ENCODE measurements at regions not wholly inside any gene's neighbourhood (a gene's known extent, or its start where the extent isn't known, plus 50 kb on each side); places are given as distances from the start of the nearest gene placed in this dataset.

DNA sequence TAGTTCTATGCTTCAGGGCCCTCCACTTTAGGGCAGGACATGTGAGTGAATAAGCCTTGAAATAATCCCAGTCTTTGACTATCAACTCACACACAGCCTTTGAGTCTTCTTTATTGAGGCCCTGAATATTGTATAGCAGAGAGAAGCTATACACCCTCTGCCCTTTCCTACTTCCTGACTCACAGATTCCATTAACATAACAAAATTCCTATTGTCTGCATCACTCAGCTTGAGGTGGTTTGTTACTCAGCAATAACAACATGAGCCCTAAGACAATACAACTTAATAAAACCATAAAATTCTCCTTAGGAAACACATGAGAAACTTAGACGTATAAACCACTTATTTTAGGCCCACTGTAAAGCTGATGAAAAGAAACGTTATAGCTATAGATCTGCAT is 680.3 kb upstream of the DIAPH2 start:
- no peaks in the 10 kb centered on the region for H3K23me2 ChIP-seq (ENCODE audit: low read depth, low read length)
- no peak overlapping the region for H3K23ac ChIP-seq (ENCODE audit: insufficient read length)
- no peaks in the 10 kb centered on the region for H3K9me3 ChIP-seq (ENCODE audit: insufficient read depth in 2 of 2, low read depth in 1 of 2, low read length in 1 of 2)
- H2AFZ ChIP-seq (ENCODE audit: low read length), result no peak overlapping the region
- H2AK5ac ChIP-seq (ENCODE audit: low read depth, low read length), result no peak overlapping the region
- FAIRE-seq (no peak), DNase-seq (ENCODE audit: low read depth in 1 of 2, low spot score in 2 of 2) (no peak)
- H4K91ac ChIP-seq (replicated peaks; ENCODE audit: insufficient read length, low read length), result no peak overlapping the region
- H3K79me2 ChIP-seq (ENCODE audit: control insufficient read depth in 1 of 2, insufficient read depth in 2 of 2, low read length in 2 of 2), result no peaks in the 10 kb centered on the region
- H3K27ac ChIP-seq (ENCODE audit: low read depth, low read length), result no peak overlapping the region
- no peaks in the 10 kb centered on the region for H4K20me1 ChIP-seq (replicated peaks in 1 of 2; ENCODE audit: control insufficient read depth in 1 of 2, insufficient read depth in 2 of 2, low read length in 2 of 2)
- H3K9ac ChIP-seq (replicated peaks in 1 of 4; ENCODE audit: extremely low read depth in 1 of 4, low read depth in 3 of 4, low read length in 3 of 4), result no peak overlapping the region
- no peaks in the 10 kb centered on the region for H3K27me3 ChIP-seq (replicated peaks in 1 of 4; ENCODE audit: control insufficient read depth in 3 of 4, extremely low read depth in 1 of 4, insufficient read depth in 3 of 4, low read length in 3 of 4)
- no peak overlapping the region for H2BK20ac ChIP-seq (ENCODE audit: low read length)
- H4K8ac ChIP-seq (ENCODE audit: extremely low read depth, insufficient read depth, low read length), result no peak overlapping the region
- H3K79me1 ChIP-seq (ENCODE audit: low read depth, low read length), result no peaks in the 10 kb centered on the region
- no peak overlapping the region for H2BK120ac ChIP-seq (replicated peaks; ENCODE audit: low read depth, low read length)
- H3K14ac ChIP-seq (ENCODE audit: insufficient read length), result no peak overlapping the region
- no peak overlapping the region for H3K4ac ChIP-seq (replicated peaks; ENCODE audit: insufficient read length, low read depth, low read length)
- no peak overlapping the region for H4K5ac ChIP-seq (ENCODE audit: insufficient read length, low read depth, low read length)
- H2BK15ac ChIP-seq (ENCODE audit: low read length), result no peak overlapping the region
- H2BK12ac ChIP-seq (ENCODE audit: low read depth, low read length), result no peak overlapping the region
- H3K18ac ChIP-seq (ENCODE audit: extremely low read depth, low read length), result no peak overlapping the region
- no peak overlapping the region for H3K56ac ChIP-seq (replicated peaks; ENCODE audit: insufficient read length, low read depth, low read length)
- no peaks in the 10 kb centered on the region for H3K36me3 ChIP-seq (ENCODE audit: control insufficient read depth in 2 of 4, insufficient read depth in 4 of 4, low read length in 3 of 4)
- ChIA-PET POLR2A (ENCODE audit: partially characterized antibody) (no interaction called here), CTCF (ENCODE audit: partially characterized antibody) (no interaction called here)
- WGBS, 2 experiments (ENCODE audit: extremely low coverage in 1 of 2, insufficient coverage in 1 of 2, insufficient read length in 1 of 2, insufficient replicate concordance in 2 of 2, low coverage in 1 of 2, low lambda C conversion rate in 2 of 2, missing lambda C conversion rate in 1 of 2), result 86% methylated on average over 2 of the region's 2 CpGs; no CpG with 5 or more reads in 1 of the 2 experiments
- H3K4me3 ChIP-seq (ENCODE audit: extremely low read depth in 1 of 4, insufficient read depth in 2 of 4, low read depth in 3 of 4, low read length in 4 of 4), result no peak overlapping the region
- H2BK5ac ChIP-seq (ENCODE audit: low read depth, low read length), result no peak overlapping the region
- H3K4me2 ChIP-seq (ENCODE audit: insufficient read depth in 1 of 2, low read depth in 2 of 2, low read length in 2 of 2), result no peak overlapping the region
- no peaks in the 10 kb centered on the region for H3K4me1 ChIP-seq (replicated peaks in 1 of 4; ENCODE audit: control insufficient read depth in 3 of 4, insufficient read depth in 4 of 4, low read length in 3 of 4)
- no peak for TF ChIP-seq CREB1 (IDR thresholded peaks at IDR 0.05)
- TF ChIP-seq CHD7 (IDR thresholded peaks at IDR 0.05; ENCODE audit: insufficient replicate concordance, low read length), result no peak

Data from H1 (cell line).